ENCODE measurements at regions not wholly inside any gene's neighbourhood (a gene's known extent, or its start where the extent isn't known, plus 50 kb on each side); places are given as distances from the start of the nearest gene placed in this dataset.

- H3K4me3 ChIP-seq (ENCODE audit: low read depth in 1 of 3, low read length in 3 of 3): no peak overlapping the region
- no peaks in the 10 kb centered on the region for H3K36me3 ChIP-seq (ENCODE audit: control insufficient read depth in 4 of 4, insufficient read depth in 3 of 4, low read depth in 1 of 4, low read length in 3 of 4)
- TF ChIP-seq HNF4A (conservative IDR thresholded peaks at IDR 0.05): no peak
- 68% methylated on average over 2 of the region's 2 CpGs for WGBS
- DNase-seq (ENCODE audit: low spot score): no peak
- no peak overlapping the region for H3K9ac ChIP-seq (ENCODE audit: low read depth in 1 of 2, low read length in 2 of 2)
- no peak overlapping the region for H3K27ac ChIP-seq (ENCODE audit: low read depth in 1 of 2, low read length in 2 of 2)
- no peaks in the 10 kb centered on the region for H3K4me1 ChIP-seq (ENCODE audit: control insufficient read depth in 4 of 4, insufficient read depth in 4 of 4, low read length in 3 of 4)
- no peaks in the 10 kb centered on the region for H3K9me3 ChIP-seq (ENCODE audit: control insufficient read depth in 4 of 4, low read length in 3 of 4)
- H3K27me3 ChIP-seq (ENCODE audit: control insufficient read depth in 4 of 4, insufficient read depth in 4 of 4, low read length in 3 of 4): no peaks in the 10 kb centered on the region
Observed at GRCh38 chr12:43148691-43149090, 403.3 kb downstream of the ADAMTS20 start.

- 77% methylated on average over 1 of the region's 1 CpG for WGBS
- TF ChIP-seq FOXA1 (IDR thresholded peaks at IDR 0.05) (no peak), TAF1 (conservative IDR thresholded peaks at IDR 0.05) (no peak), GABPA (IDR thresholded peaks at IDR 0.05 in 1 of 2, conservative IDR thresholded peaks at IDR 0.05 in 1 of 2) (no peak), RAD21 (IDR thresholded peaks at IDR 0.05) (no peak), ATF3 (IDR thresholded peaks at IDR 0.05) (no peak), ZBTB33 (IDR thresholded peaks at IDR 0.05) (no peak), MAX (IDR thresholded peaks at IDR 0.05) (no peak), HNF4A (conservative IDR thresholded peaks at IDR 0.05) (no peak), HNF4G (IDR thresholded peaks at IDR 0.05) (no peak), EGR1 (IDR thresholded peaks at IDR 0.05; ENCODE audit: low read depth in 2 of 2) (no peak), CTCF (IDR thresholded peaks at IDR 0.05; ENCODE audit: low read depth, low read length, missing input control) (no peak), FOXA2 (IDR thresholded peaks at IDR 0.05) (no peak), JUND (IDR thresholded peaks at IDR 0.05) (no peak), RXRA (IDR thresholded peaks at IDR 0.05) (no peak), YY1 (IDR thresholded peaks at IDR 0.05) (no peak), NR2F2 (IDR thresholded peaks at IDR 0.05) (no peak), SP1 (IDR thresholded peaks at IDR 0.05) (no peak)
- Histone ChIP-seq H3K4me3 (ENCODE audit: low read depth in 1 of 3, low read length in 3 of 3) (no peak overlapping the region), H3K27me3 (ENCODE audit: control insufficient read depth in 4 of 4, insufficient read depth in 4 of 4, low read length in 3 of 4) (no peaks in the 10 kb centered on the region), H3K27ac (ENCODE audit: low read depth in 1 of 2, low read length in 2 of 2) (no peak overlapping the region), H3K36me3 (ENCODE audit: control insufficient read depth in 4 of 4, insufficient read depth in 3 of 4, low read depth in 1 of 4, low read length in 3 of 4) (no peaks in the 10 kb centered on the region), H3K9me3 (ENCODE audit: control insufficient read depth in 4 of 4, low read length in 3 of 4) (no peaks in the 10 kb centered on the region), H3K4me1 (ENCODE audit: control insufficient read depth in 4 of 4, insufficient read depth in 4 of 4, low read length in 3 of 4) (no peaks in the 10 kb centered on the region), H3K9ac (ENCODE audit: low read depth in 1 of 2, low read length in 2 of 2) (no peak overlapping the region)
- no peak for DNase-seq (ENCODE audit: low spot score)
Observed at GRCh38 chr12:43147878-43148277, 404.1 kb downstream of the ADAMTS20 start.

GRCh38 chr12:43145481-43145880 lies 406.5 kb downstream of the ADAMTS20 start:
- H3K9ac ChIP-seq (ENCODE audit: low read depth in 1 of 2, low read length in 2 of 2): no peak overlapping the region
- TF ChIP-seq ATF3 (IDR thresholded peaks at IDR 0.05): no peak
- 60% methylated on average over 2 of the region's 2 CpGs for WGBS

More at GRCh38 chr12:43145481-43145880, 406.5 kb downstream of the ADAMTS20 start:
- H3K4me1 ChIP-seq (ENCODE audit: control insufficient read depth in 4 of 4, insufficient read depth in 4 of 4, low read length in 3 of 4): no peaks in the 10 kb centered on the region
- no peak overlapping the region for H3K27ac ChIP-seq (ENCODE audit: low read depth in 1 of 2, low read length in 2 of 2)
- DNase-seq (ENCODE audit: low spot score): no peak
- no peaks in the 10 kb centered on the region for H3K9me3 ChIP-seq (ENCODE audit: control insufficient read depth in 4 of 4, low read length in 3 of 4)
- H3K4me3 ChIP-seq (ENCODE audit: low read depth in 1 of 3, low read length in 3 of 3): no peak overlapping the region
- no peaks in the 10 kb centered on the region for H3K27me3 ChIP-seq (ENCODE audit: control insufficient read depth in 4 of 4, insufficient read depth in 4 of 4, low read length in 3 of 4)
- no peaks in the 10 kb centered on the region for H3K36me3 ChIP-seq (ENCODE audit: control insufficient read depth in 4 of 4, insufficient read depth in 3 of 4, low read depth in 1 of 4, low read length in 3 of 4)

All from liver (tissue), 8 donors.